Muscle layer of duodenum (tissue), 2 donors: ENCODE measurements at regions not wholly inside any gene's neighbourhood (a gene's known extent, or its start where the extent isn't known, plus 50 kb on each side); places are given as distances from the start of the nearest gene placed in this dataset.
"Not testable (repeated sequence)": the region's sequence is repeated elsewhere in the genome, so short reads cannot be mapped to it uniquely, and the experiment has no call there.

ENCODE experiments used
- H3K27ac ChIP-seq: one replicate; pipeline ENCODE4 v1.7.0; 2013; ENCODE audit warnings: mild to moderate bottlenecking, low read length
- H3K27me3 ChIP-seq: one replicate; pipeline ENCODE4 v1.7.0; 2013; ENCODE audit warnings: low read depth, mild to moderate bottlenecking, control low read depth, low read length
- H3K36me3 ChIP-seq, 2 donors: one replicate each; pipeline ENCODE4 v1.7.0; 2013; ENCODE audit warnings: low read length in 2 of 2, control low read depth in 1 of 2, mild to moderate bottlenecking in 1 of 2; ENCODE audit not compliant: insufficient read depth in 2 of 2, control insufficient read depth in 1 of 2
- H3K4me1 ChIP-seq, 2 donors: one replicate each; pipeline ENCODE4 v1.7.0; 2013; ENCODE audit warnings: low read length in 2 of 2, mild to moderate bottlenecking in 2 of 2, control low read depth in 1 of 2, moderate library complexity in 1 of 2; ENCODE audit not compliant: insufficient read depth in 2 of 2, control insufficient read depth in 1 of 2
- H3K4me3 ChIP-seq, 2 donors: one replicate each; pipeline ENCODE4 v1.7.0; 2013; ENCODE audit warnings: low read length in 2 of 2, low read depth in 1 of 2, mild to moderate bottlenecking in 1 of 2
- H3K9me3 ChIP-seq, 2 donors: one replicate each; pipeline ENCODE4 v1.7.0; 2013; ENCODE audit warnings: low read length in 2 of 2, control low read depth in 1 of 2, mild to moderate bottlenecking in 1 of 2; ENCODE audit not compliant: control insufficient read depth in 1 of 2
- donor health status: healthy.

GRCh38 chr3:148513096-148513543 lies 184.6 kb upstream of the AGTR1 start:
- Histone ChIP-seq H3K9me3 (no peaks in the 10 kb centered on the region), H3K27me3 (no peaks in the 10 kb centered on the region), H3K4me1 (no peaks in the 10 kb centered on the region)

GRCh38 chr3:148518520-148518919 lies 179.2 kb upstream of the AGTR1 start:
- no peaks in the 10 kb centered on the region for H3K4me1 ChIP-seq
- H3K27ac ChIP-seq: no peak overlapping the region
- H3K27me3 ChIP-seq: no peaks in the 10 kb centered on the region
- no peaks in the 10 kb centered on the region for H3K36me3 ChIP-seq
- no peak overlapping the region for H3K4me3 ChIP-seq
- H3K9me3 ChIP-seq: no peaks in the 10 kb centered on the region

More at GRCh38 chr3:148513096-148513543, 184.6 kb upstream of the AGTR1 start:
- Histone ChIP-seq H3K27ac (no peak overlapping the region), H3K4me3 (no peak overlapping the region), H3K36me3 (no peaks in the 10 kb centered on the region)

- H3K36me3 ChIP-seq, H3K9me3 ChIP-seq, H3K4me1 ChIP-seq, H3K27me3 ChIP-seq, H3K27ac ChIP-seq, H3K4me3 ChIP-seq: not testable (repeated sequence)
Measured at GRCh38 chr3:148525621-148526020, 172.1 kb upstream of the AGTR1 start.

GRCh38 chr3:148528024-148528423 lies 169.7 kb upstream of the AGTR1 start:
- Histone ChIP-seq H3K4me3 (no peak overlapping the region), H3K36me3 (no peaks in the 10 kb centered on the region), H3K4me1 (no peaks in the 10 kb centered on the region), H3K27ac (no peak overlapping the region), H3K9me3 (no peaks in the 10 kb centered on the region), H3K27me3 (no peaks in the 10 kb centered on the region)

DNA sequence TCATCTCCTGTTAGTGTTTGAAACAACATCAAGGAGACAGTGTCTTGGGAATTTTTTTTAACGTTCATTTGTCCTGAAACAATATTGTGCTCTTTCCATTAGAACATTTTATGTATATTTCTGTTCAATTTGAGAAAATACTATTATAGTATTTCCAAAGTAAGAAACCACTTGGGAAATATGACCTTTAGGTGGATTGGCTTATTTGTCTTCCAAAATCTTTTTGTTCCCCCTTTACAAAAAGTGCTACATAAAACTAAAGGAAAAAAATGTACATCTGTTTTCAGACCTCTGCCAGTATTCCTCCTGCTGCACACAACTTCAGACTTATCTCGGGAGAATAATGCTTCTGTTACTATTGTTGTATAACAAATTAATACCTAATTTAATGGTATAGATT lies 165.9 kb upstream of the AGTR1 start:
- Histone ChIP-seq H3K4me3 (no peak overlapping the region), H3K27ac (no peak overlapping the region), H3K4me1 (no peaks in the 10 kb centered on the region)

GRCh38 chr3:148532326-148532725 lies 165.4 kb upstream of the AGTR1 start:
- Histone ChIP-seq H3K36me3 (no peaks in the 10 kb centered on the region), H3K27ac (no peak overlapping the region), H3K9me3 (no peaks in the 10 kb centered on the region), H3K27me3 (no peaks in the 10 kb centered on the region), H3K4me3 (no peak overlapping the region), H3K4me1 (no peaks in the 10 kb centered on the region)

More for the DNA sequence above, 165.9 kb upstream of the AGTR1 start:
- Histone ChIP-seq H3K27me3 (no peaks in the 10 kb centered on the region), H3K36me3 (no peaks in the 10 kb centered on the region), H3K9me3 (no peaks in the 10 kb centered on the region)

GRCh38 chr3:148532774-148533173 lies 164.9 kb upstream of the AGTR1 start:
- no peaks in the 10 kb centered on the region for H3K9me3 ChIP-seq
- H3K27me3 ChIP-seq: no peaks in the 10 kb centered on the region
- H3K4me1 ChIP-seq: no peaks in the 10 kb centered on the region
- no peaks in the 10 kb centered on the region for H3K36me3 ChIP-seq
- H3K27ac ChIP-seq: no peak overlapping the region
- no peak overlapping the region for H3K4me3 ChIP-seq

GRCh38 chr3:148534089-148534988 lies 163.4 kb upstream of the AGTR1 start:
- Histone ChIP-seq H3K27ac (no peak overlapping the region), H3K4me3 (no peak overlapping the region), H3K4me1 (no peaks in the 10 kb centered on the region), H3K36me3 (no peaks in the 10 kb centered on the region), H3K27me3 (no peaks in the 10 kb centered on the region), H3K9me3 (no peaks in the 10 kb centered on the region)

GRCh38 chr3:148535001-148535400 lies 162.7 kb upstream of the AGTR1 start:
- Histone ChIP-seq H3K27me3 (no peaks in the 10 kb centered on the region), H3K4me3 (no peak overlapping the region), H3K27ac (no peak overlapping the region), H3K9me3 (no peaks in the 10 kb centered on the region), H3K4me1 (no peaks in the 10 kb centered on the region), H3K36me3 (no peaks in the 10 kb centered on the region)

DNA sequence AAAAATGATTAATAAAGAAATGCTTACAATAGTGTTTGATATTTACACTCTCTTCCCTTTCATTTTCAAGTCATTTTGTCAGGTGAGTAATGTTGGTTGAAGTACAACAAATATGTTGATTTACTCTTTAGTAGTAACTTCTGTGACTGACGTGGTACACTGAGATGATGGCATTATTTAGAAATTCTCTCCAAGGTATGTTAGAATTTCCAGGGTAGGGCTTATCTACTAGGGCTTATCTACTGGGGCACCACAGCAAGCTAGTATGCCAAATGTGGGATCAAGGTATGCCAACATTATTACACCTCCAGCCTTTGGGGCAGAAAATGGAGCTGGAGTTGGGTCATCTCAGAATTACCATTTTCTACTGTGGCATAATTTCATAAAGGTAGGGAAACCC lies 157.4 kb upstream of the AGTR1 start:
- Histone ChIP-seq H3K4me3 (no peak overlapping the region), H3K4me1 (no peaks in the 10 kb centered on the region), H3K9me3 (no peaks in the 10 kb centered on the region), H3K27ac (no peak overlapping the region), H3K27me3 (no peaks in the 10 kb centered on the region), H3K36me3 (no peaks in the 10 kb centered on the region)

- H3K9me3 ChIP-seq: no peaks in the 10 kb centered on the region
- no peaks in the 10 kb centered on the region for H3K4me1 ChIP-seq
- no peak overlapping the region for H3K27ac ChIP-seq
- no peaks in the 10 kb centered on the region for H3K27me3 ChIP-seq
- H3K36me3 ChIP-seq: no peaks in the 10 kb centered on the region
- no peak overlapping the region for H3K4me3 ChIP-seq
Measured at GRCh38 chr3:148540851-148541250, 156.9 kb upstream of the AGTR1 start.

DNA sequence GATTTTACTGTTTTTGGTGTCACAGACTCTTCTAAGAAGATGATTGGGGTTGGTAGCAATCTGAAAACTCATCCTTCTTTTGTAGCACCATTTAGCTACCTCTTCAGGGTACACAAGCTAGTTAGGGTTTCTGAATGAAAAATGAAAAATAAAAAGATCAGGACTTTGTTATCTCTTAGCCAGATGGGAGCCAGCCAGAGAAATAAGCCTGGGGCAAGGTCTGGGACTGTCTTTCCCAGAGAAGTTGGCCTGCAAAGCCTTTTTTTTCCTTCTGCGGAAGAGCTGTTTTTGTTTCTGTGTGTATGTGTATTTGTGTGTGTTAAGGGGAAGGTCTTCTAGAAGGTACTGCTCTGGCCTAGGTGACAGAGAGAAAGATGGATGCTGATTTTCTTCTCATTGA lies 150.7 kb upstream of the AGTR1 start:
- no peaks in the 10 kb centered on the region for H3K36me3 ChIP-seq
- H3K27ac ChIP-seq: no peak overlapping the region
- no peaks in the 10 kb centered on the region for H3K4me1 ChIP-seq
- H3K4me3 ChIP-seq: no peak overlapping the region
- H3K9me3 ChIP-seq: no peaks in the 10 kb centered on the region
- no peaks in the 10 kb centered on the region for H3K27me3 ChIP-seq
